HG03064 (cell line): ENCODE measurements at regions not wholly inside any gene's neighbourhood (a gene's known extent, or its start where the extent isn't known, plus 50 kb on each side); places are given as distances from the start of the nearest gene placed in this dataset.
"Not testable (repeated sequence)": the region's sequence is repeated elsewhere in the genome, so short reads cannot be mapped to it uniquely, and the experiment has no call there.

ENCODE experiments used
- ATAC-seq: cut with Tn5 transposase; IDR thresholded peaks from one replicate; pipeline ENCODE4 v1.9.1; 2021; ENCODE audit warnings: low read depth; ENCODE audit not compliant: unreplicated experiment

- no peak for ATAC-seq
These were observed 146.1 kb upstream of the LRIG3 start for GRCh38 chr12:59066445-59066844.

- no peak for ATAC-seq
These were observed 139.0 kb upstream of the LRIG3 start for GRCh38 chr12:59059088-59059935.

- no peak for ATAC-seq
These were observed 136.7 kb upstream of the LRIG3 start for GRCh38 chr12:59056966-59057365.

GRCh38 chr12:59055204-59055860 lies 135.0 kb upstream of the LRIG3 start:
- ATAC-seq, result no peak

- ATAC-seq, result not testable (repeated sequence)
These were observed 133.1 kb upstream of the LRIG3 start for GRCh38 chr12:59053266-59053899.

- no peak for ATAC-seq
These were observed 126.6 kb upstream of the LRIG3 start for GRCh38 chr12:59046763-59047534.

- ATAC-seq, result no peak
These were observed 124.5 kb upstream of the LRIG3 start for GRCh38 chr12:59044791-59045190.

GRCh38 chr12:59041241-59042121 lies 121.2 kb upstream of the LRIG3 start:
- no peak for ATAC-seq

GRCh38 chr12:59040656-59041055 lies 120.4 kb upstream of the LRIG3 start:
- ATAC-seq, result no peak

- ATAC-seq, result no peak
These were observed 119.7 kb upstream of the LRIG3 start for GRCh38 chr12:59040043-59040442.

- no peak for ATAC-seq
These were observed 118.7 kb upstream of the LRIG3 start for GRCh38 chr12:59039005-59039404.

GRCh38 chr12:59036973-59037762 lies 116.9 kb upstream of the LRIG3 start:
- no peak for ATAC-seq

GRCh38 chr12:59036347-59036746 lies 116.0 kb upstream of the LRIG3 start:
- no peak for ATAC-seq

- no peak for ATAC-seq
These were observed 111.0 kb upstream of the LRIG3 start for GRCh38 chr12:59031313-59031712.

- ATAC-seq, result no peak
These were observed 110.1 kb upstream of the LRIG3 start for GRCh38 chr12:59030415-59030814.

- ATAC-seq, result no peak
These were observed 106.9 kb upstream of the LRIG3 start for GRCh38 chr12:59027199-59027598.

GRCh38 chr12:59023861-59024424 lies 103.6 kb upstream of the LRIG3 start:
- no peak for ATAC-seq

- no peak for ATAC-seq
These were observed 100.0 kb upstream of the LRIG3 start for GRCh38 chr12:59020073-59020946.
